Gastrocnemius medialis (tissue), 4 donors: ENCODE measurements at regions not wholly inside any gene's neighbourhood (a gene's known extent, or its start where the extent isn't known, plus 50 kb on each side); places are given as distances from the start of the nearest gene placed in this dataset.

Experiments
- ATAC-seq, 2 donors: fragments of 150-250 bp; one replicate each; pipeline ENCODE4 v1.9.1; 2016
- DNase-seq, 2 donors: peaks; one replicate each; pipeline ENCODE4 v3.0.0-alpha.2; 2019
- H3K27ac ChIP-seq, 4 donors: fragments of 200-600 bp; sonication (generic); 1 replicate in 1 of 4; 2 replicates in 3 of 4; pipeline ENCODE4 v1.5.1; 2016 to 2018; ENCODE audit warnings: mild to moderate bottlenecking in 2 of 4, moderate library complexity in 1 of 4
- H3K27me3 ChIP-seq, 3 donors: fragments of 200-600 bp; sonication (generic) in 2 of 3; 1 replicate in 1 of 3; 2 replicates in 2 of 3; pipeline versions ENCODE4 v1.5.1 to v1.6.0; 2016 to 2019; ENCODE audit warnings: mild to moderate bottlenecking in 1 of 3, moderate library complexity in 1 of 3
- H3K36me3 ChIP-seq, 2 donors: fragments of 200-600 bp; sonication (generic) in 1 of 2; one replicate each; pipeline ENCODE4 v1.5.1; 2017 to 2018
- H3K4me1 ChIP-seq, 2 donors: fragments of 200-600 bp; sonication (generic) in 1 of 2; one replicate each; pipeline ENCODE4 v1.5.1; 2016 to 2017; ENCODE audit warnings: mild to moderate bottlenecking in 2 of 2
- H3K4me3 ChIP-seq, 4 donors: fragments of 200-600 bp; sonication (generic) in 3 of 4; 1 replicate in 1 of 4; 2 replicates in 3 of 4; pipeline ENCODE4 v1.5.1; 2016 to 2019; ENCODE audit warnings: mild to moderate bottlenecking in 2 of 4
- H3K9me3 ChIP-seq, 3 donors: fragments of 200-600 bp; sonication (generic) in 2 of 3; 1 replicate in 1 of 3; 2 replicates in 2 of 3; pipeline ENCODE4 v1.5.1; 2016 to 2019
- CTCF ChIP-seq, 5 experiments: fragments of 450-650 bp in 3 of 5; fragments of 200-600 bp in 2 of 5; sonication (generic) in 2 of 5; IDR thresholded peaks in 4 of 5; conservative IDR thresholded peaks in 1 of 5; 1 replicate in 4 of 5; 2 replicates in 1 of 5; pipeline ENCODE4 v1.5.1; 2016 to 2019; ENCODE audit warnings: antibody characterized with exemption in 5 of 5, mild to moderate bottlenecking in 3 of 5, moderate library complexity in 3 of 5
- POLR2A ChIP-seq, 2 donors: fragments of 450-650 bp; IDR thresholded peaks; one replicate each; pipeline ENCODE4 v1.6.1; 2017; ENCODE audit warnings: antibody characterized with exemption in 2 of 2, mild to moderate bottlenecking in 2 of 2, moderate library complexity in 2 of 2
- in situ Hi-C, 4 donors: fragments of 200-750 bp; cut with MboI; loops; one replicate each; pipeline versions ENCODE4 v1.15.0 to v1.8.0; 2017; ENCODE audit warnings: low sequenced_read_pairs in 4 of 4
- intact Hi-C: fragments of 100-400 bp; cut with DNase I; formaldehyde crosslinking; loops from one replicate; pipeline ENCODE4 v1.15.1; 2023; ENCODE audit warnings: low total_unique reads

- Histone ChIP-seq H3K36me3 (no peaks in the 10 kb centered on the region), H3K4me1 (no peaks in the 10 kb centered on the region), H3K9me3 (no peaks in the 10 kb centered on the region), H3K4me3 (no peak overlapping the region), H3K27ac (no peak overlapping the region), H3K27me3 (no peaks in the 10 kb centered on the region)
- TF ChIP-seq CTCF (IDR thresholded peaks at IDR 0.05 in 4 of 5, conservative IDR thresholded peaks at IDR 0.05 in 1 of 5): no peak
- no peak for TF ChIP-seq POLR2A (IDR thresholded peaks at IDR 0.05)
- intact Hi-C loops: no loop called here
- in situ Hi-C loops: no loop called here
- DNase-seq (no peak), ATAC-seq (no peak)
Observed at GRCh38 chr14:40494483-40494882, 1062.2 kb upstream of the FBXO33 start.

- DNase-seq: no peak
- H3K27ac ChIP-seq: no peak overlapping the region
- no peaks in the 10 kb centered on the region for H3K27me3 ChIP-seq
- H3K4me1 ChIP-seq: no peaks in the 10 kb centered on the region
- no peak overlapping the region for H3K4me3 ChIP-seq
- TF ChIP-seq CTCF (IDR thresholded peaks at IDR 0.05 in 4 of 5, conservative IDR thresholded peaks at IDR 0.05 in 1 of 5) (no peak), POLR2A (IDR thresholded peaks at IDR 0.05) (no peak)
- no peaks in the 10 kb centered on the region for H3K9me3 ChIP-seq
- no peaks in the 10 kb centered on the region for H3K36me3 ChIP-seq
- ATAC-seq: no peak
- intact Hi-C loops (no loop called here), in situ Hi-C loops (no loop called here)
Observed at GRCh38 chr14:40487824-40488223, 1055.6 kb upstream of the FBXO33 start.

- ATAC-seq (no peak), DNase-seq (no peak)
- in situ Hi-C loops: no loop called here
- intact Hi-C loops: no loop called here
- TF ChIP-seq POLR2A (IDR thresholded peaks at IDR 0.05) (no peak), CTCF (IDR thresholded peaks at IDR 0.05 in 4 of 5, conservative IDR thresholded peaks at IDR 0.05 in 1 of 5) (no peak)
- no peaks in the 10 kb centered on the region for H3K9me3 ChIP-seq
- H3K4me1 ChIP-seq: no peaks in the 10 kb centered on the region
- H3K27me3 ChIP-seq: no peaks in the 10 kb centered on the region
- H3K36me3 ChIP-seq: no peaks in the 10 kb centered on the region
- no peak overlapping the region for H3K27ac ChIP-seq
- H3K4me3 ChIP-seq: no peak overlapping the region
Observed at GRCh38 chr14:40485688-40486087, 1053.5 kb upstream of the FBXO33 start.

- DNase-seq (no peak), ATAC-seq (no peak)
- Histone ChIP-seq H3K27me3 (no peaks in the 10 kb centered on the region), H3K27ac (no peak overlapping the region), H3K9me3 (no peaks in the 10 kb centered on the region), H3K4me1 (no peaks in the 10 kb centered on the region), H3K4me3 (no peak overlapping the region), H3K36me3 (no peaks in the 10 kb centered on the region)
- in situ Hi-C loops: no loop called here
- TF ChIP-seq POLR2A (IDR thresholded peaks at IDR 0.05): no peak
- no peak for TF ChIP-seq CTCF (IDR thresholded peaks at IDR 0.05 in 4 of 5, conservative IDR thresholded peaks at IDR 0.05 in 1 of 5)
- intact Hi-C loops: no loop called here
Observed at GRCh38 chr14:40476005-40476404, 1043.8 kb upstream of the FBXO33 start.

DNA sequence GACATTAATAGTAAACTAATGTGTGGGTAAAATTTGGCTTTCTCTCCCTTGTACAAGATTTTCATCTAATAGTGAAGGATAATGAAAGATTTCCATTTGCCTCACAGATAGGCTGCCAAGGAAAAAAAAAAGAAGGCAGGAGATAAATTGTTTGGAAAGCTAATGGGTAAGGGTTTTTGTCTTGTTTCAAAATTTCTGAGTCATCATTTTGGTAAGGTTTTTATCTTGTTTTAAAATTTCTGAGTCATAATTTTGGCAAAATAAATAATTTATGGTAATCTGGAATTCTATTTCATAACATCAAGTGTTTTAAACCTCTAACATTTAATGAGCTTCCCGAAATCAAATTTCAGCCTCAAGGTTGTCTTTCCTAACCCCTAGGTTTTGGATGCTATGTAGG, 1035.7 kb upstream of the FBXO33 start:
- no peaks in the 10 kb centered on the region for H3K36me3 ChIP-seq
- in situ Hi-C loops: no loop called here
- no peak overlapping the region for H3K27ac ChIP-seq
- no peaks in the 10 kb centered on the region for H3K27me3 ChIP-seq
- intact Hi-C loops: no loop called here
- ATAC-seq (no peak), DNase-seq (no peak)
- no peak for TF ChIP-seq CTCF (IDR thresholded peaks at IDR 0.05 in 4 of 5, conservative IDR thresholded peaks at IDR 0.05 in 1 of 5)
- TF ChIP-seq POLR2A (IDR thresholded peaks at IDR 0.05): no peak
- H3K4me3 ChIP-seq: no peak overlapping the region
- H3K9me3 ChIP-seq: no peaks in the 10 kb centered on the region
- no peaks in the 10 kb centered on the region for H3K4me1 ChIP-seq
